Activated CD4-positive, alpha-beta T cell treated with anti-CD3 and anti-CD28 coated beads, Interleukin-10, Interleukin-2, amounts not matched to agents 100 ng/mL and 50 ng/mL, durations not matched to agents 16 hours and 8 hours (primary cell): ENCODE measurements at regions not wholly inside any gene's neighbourhood (a gene's known extent, or its start where the extent isn't known, plus 50 kb on each side); places are given as distances from the start of the nearest gene placed in this dataset.

ENCODE experiments used
- DNase-seq: peaks from one replicate; pipeline ENCODE4 v3.0.0-alpha.2; 2020

DNA sequence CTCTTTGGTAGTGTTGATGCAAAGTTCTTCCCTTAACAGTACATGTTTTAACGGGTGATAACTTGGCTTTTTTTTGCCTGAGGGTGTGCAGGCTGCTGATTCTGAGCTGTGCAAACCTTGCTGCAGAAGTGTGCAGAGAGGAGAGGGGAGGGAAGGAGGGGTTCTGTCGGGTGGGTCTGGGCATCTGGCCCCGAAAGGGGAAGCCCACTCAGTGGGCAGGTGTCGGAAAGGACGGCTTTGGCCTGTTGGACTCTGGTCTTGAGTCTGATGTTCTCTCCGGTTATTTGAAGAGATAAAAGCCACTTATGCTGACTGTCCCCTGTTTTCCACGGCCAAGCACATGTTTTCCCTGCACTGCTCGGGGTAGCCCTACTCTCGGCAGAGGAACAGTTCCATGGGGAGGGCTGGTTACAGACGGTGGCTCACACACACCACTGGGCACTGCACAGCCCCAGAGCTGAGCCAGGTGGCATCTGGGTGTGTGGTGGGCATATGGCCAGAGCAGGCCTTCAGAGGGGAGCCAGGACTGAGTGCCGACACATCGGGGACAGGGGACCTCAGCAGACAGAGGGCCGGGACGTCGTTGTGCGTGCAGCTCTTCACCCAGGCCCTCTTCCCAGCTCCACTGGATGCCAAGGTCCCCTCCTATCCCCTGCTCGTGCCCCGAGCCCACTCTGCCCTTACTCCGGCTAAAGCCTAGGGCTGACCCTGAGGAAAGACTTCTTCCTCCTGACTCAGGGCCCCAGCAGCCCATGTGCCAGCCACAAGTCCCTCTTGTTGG lies 93.2 kb downstream of the TEX29 start:
- DNase-seq, result no peak

DNA sequence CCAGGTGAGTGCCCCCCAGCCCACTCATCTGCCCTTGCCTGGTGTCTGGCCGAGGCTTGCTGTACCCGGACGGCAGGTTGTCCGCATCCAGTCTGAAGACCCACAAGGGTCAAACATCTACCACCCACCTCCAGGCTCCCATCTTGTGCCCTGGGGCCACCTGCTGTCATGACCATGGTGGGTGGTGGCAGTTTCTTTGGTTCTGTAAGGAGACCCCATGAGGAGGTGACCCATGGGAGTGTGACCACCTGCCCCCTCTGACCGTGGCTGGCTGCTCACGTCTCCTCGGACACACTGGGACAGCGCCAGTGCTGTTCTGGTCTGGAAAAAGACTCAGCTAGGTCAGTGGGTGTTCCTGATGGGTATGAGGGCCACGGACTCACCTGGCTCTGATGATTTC lies 93.9 kb downstream of the TEX29 start:
- no peak for DNase-seq

DNA sequence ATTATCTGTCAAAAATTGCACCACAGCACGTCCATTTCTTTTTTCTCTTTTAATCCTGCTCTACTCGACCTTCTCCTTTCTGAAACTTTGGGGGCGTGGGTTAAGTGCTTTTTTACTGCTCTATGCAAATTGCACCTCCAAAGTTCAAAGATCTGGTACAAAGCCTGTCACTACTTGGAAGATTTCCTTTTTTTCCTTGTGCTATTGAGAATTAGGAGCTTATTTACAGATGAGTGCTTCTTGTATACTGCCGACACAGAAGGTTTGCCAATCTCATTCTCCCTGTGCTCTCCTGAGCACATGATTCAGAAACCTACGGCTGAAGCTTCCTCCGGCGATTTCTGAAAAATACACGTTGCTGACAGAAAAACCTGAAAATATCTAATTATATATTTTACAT lies 94.8 kb downstream of the TEX29 start:
- DNase-seq, result no peak

DNA sequence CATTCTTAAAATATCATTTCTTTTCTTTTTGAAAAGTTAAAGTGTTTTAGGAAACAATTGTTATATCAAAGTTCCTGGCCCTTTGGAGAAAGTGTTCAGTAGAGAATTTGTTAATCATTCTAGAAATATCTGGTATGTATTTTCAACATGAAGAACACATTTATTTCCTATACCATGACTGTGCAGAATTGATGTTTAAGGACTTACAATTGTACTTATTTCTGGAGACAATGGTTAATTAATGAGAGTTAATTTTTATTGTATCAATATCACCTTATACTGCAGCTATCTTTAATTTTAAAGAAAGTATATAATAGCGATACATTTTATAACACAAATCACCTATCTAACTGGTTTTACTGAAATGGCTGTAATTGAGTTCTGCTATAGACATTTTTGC lies 95.3 kb downstream of the TEX29 start:
- DNase-seq, result no peak

DNA sequence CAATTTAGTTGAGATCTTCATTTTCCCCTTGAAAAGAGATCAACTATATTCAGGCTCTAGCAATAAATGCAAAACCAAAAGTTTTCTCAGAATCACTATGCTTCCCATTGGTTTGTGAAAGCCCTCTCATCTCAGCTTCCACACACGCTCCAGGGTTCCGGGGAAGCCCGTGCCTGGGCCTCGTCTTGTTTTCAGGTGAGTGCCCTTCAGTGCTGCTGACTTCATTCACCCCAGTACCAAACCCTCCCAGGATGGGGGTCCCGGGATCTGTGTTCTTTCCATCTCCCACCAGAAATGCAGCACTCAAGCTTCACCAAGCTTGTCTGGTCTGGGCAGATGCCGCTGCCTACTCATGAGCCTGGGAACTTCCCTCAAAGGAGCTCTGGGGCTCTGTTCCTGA lies 97.7 kb downstream of the TEX29 start:
- DNase-seq, result no peak

DNA sequence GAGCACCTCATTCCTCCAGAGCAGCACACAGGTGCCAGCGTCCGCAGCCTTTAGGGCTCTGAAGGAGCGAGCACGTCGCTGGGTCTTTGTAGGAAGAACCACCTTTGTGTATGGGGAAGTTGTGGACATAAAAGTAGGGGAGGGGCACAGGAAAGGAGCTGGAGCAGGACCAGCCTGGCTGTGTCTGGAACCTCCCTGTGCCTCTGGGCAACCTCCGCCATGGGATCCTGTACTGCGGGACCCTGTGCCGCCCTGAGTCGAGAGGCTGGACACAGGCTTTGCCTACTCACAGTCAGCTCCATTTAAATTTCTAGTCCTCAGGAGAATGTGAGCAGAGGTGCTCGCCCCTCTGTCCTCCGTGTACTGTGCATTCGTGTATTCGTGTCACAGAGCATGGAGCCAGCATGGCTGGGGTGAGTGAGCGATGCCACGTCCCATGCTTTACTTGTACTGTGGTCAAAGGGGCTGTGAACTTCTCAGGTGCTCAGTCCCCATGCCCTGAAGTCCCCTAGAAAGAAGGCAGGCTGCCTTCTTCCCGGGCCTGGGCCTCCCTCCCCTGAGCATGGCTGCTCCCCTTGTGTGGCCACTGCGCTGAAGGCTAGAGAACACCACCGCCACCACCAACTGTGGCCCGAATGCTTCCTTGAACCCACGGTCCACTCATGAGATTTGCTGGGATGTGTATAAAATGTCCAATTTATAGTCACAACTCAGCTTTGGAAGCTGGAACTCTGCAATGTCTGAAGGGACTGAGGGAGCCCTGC lies 99.9 kb downstream of the TEX29 start:
- no peak for DNase-seq

DNA sequence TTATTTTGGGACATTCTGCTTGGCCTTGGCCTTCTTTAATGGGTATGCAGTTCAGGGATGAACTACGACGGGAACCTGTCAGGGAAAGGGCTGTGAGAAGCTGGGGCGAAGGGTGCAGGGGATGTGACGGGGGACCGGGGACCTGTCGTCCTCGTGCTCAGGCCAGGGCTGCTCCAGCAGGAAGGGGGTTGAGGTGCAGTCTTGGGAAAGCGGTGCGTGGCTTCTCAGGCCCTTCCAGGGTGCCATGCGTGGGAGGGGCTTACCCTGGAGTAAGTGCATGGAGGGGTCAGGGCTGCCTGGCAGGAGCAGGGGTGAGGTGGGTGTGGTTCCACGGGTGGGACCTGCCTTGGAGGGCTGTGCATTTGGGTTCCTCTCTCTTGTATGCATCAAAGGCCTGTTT lies 100.8 kb downstream of the TEX29 start:
- no peak for DNase-seq

DNA sequence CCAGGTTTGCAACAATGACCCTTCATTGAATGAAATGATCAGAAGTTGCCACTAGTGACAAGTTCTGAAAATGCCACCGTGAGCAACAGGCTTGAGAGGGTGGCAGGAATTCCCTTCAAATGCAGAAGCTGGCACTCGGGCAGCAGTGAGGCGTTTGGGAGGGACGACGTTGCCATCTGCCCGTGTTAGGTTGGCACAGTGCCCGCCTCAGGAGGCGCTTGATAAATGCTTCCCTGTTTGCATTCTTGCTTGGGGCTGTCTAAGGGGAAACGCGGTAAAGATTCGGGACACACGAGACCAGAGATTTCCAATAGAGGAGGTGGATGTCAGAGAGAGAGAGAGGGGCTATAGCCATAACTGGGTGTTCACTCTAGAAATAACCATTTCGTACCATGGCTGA lies 101.9 kb downstream of the TEX29 start:
- DNase-seq, result no peak

DNA sequence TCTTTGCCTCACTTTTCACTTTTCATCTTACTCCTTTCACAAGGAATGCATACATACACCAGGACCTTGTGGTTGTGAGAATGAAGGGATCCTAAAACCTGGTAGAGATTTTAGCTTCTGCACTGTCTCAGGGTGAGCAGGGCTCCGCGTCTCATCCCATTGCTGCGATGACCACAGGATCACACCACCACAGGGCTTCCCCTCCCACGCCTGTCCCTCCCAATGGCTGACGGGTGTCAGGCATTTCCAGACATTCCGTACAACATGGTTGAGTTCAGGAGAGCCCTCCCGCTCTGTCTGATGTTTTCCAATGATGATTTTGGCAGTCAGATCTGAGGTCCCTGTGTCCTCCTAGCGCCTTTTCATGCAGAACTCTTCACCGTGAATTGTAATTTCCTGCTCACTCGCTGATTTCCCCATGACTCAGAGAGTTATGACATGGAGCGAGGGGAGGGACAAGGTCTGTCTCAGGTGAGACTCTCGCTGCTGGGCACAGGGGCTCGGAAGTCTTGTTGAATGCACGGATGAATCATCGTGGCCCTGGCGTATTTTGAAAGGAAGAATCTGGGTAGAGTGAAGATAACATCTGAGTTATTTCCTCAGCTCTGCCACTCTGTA lies 102.8 kb downstream of the TEX29 start:
- DNase-seq, result no peak

DNA sequence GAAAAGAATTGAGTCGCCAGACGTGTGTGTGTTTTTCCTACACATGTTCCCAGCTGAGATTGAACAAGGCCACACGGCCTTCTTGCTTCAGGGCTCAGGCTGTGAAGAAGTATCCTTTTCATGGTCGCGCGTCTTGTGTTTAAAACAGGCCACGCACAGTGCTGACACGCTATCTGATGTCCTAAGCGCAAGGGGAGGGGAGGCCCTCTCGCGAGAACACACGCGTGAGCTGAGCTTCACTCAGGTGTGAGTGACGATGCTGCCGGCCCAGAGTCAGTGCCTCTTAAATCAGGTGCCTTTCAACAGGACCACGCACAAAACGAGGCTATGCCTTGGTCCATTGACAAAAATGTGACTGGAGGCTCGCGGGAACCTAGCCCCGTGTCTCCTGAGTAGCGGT lies 103.7 kb downstream of the TEX29 start:
- no peak for DNase-seq

DNA sequence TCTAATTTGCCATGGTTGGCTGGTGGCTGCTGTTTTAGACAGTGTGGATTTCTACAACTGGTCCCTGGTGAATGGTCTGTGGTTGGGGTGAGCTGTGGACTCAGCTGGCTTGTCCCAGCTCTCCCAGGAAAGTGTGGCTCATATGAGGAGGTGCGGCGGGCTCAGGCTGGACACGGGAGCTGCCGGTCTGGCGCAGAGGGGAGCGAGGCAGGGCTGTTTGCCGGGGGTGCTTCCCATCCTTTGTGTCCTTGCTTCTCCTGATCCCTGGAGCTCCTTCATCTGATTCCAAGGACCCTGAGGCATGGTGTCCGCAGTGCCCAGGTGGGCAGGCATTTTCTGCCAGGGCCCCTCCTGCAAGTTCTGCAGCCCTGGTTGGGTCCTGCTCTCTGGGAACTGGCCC lies 104.9 kb downstream of the TEX29 start:
- DNase-seq, result no peak

DNA sequence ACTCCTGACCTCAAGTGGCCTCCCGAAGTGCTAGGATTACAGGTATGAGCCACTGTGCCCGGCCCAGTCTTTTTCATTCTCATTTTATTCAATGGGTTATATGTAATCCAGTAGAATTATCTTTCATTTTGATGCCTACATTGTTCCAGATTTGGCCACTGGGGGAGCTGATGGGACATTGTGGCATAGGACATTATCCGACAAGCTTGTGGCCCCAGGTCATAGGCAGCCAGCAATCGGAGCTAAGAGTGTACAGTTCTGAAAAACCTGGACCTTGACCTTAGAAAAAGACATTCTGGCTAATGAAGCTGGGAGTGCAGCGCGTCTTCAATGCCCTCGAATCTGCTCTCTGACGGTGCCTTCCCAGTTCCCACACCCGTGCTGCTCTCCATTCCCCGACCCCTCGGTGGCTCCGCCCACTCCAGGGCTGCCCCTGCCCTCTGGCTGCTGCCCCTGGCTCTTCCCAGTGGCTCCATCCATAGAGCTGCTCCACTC lies 108.7 kb downstream of the TEX29 start:
- peak; percentile 48 for DNase-seq

DNA sequence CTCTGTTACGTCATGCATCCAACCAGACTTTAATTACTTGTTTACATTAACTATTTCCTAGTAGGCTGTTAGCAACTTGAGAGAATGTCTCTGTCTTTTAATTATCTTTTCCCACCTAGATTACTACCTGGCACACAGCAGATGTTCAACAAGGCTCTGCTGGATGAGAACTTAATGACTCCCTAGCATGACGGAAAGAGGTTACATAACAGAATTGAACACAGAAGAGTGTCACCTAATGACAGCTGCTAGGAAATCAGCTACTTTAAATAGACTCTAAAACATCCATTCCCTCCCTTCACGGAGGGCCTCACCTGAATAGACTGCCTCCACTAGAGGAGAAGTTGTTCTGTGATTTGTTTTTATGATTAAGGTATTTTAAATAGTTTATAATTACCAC lies 110.8 kb downstream of the TEX29 start:
- DNase-seq, result no peak

DNA sequence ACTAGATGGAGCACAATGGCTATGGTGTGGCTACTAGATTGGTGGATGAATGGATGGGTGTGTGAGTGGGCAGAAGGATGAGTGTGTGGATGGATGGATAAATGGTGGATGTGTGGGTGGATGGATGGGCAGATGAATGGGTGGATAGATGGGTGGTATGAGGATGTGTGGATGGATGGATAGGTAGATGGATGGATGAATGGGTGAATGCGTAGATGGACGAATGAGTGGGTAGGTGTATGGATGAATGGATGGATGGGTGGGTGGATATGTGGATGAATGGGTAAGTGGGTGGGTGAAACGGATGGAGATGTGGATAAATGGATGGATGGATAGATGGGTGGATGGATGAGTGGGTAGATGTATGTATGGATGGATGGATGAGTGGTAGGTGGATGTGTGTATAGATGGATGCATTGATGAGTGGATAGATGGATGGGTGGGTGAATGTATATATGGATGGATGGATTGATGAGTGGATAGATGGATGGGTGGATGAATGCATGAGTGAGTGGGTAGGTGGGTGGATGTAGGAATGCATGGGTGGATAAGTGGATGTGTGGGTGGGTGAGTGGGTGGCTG lies 114.2 kb downstream of the TEX29 start:
- DNase-seq, result no peak

DNA sequence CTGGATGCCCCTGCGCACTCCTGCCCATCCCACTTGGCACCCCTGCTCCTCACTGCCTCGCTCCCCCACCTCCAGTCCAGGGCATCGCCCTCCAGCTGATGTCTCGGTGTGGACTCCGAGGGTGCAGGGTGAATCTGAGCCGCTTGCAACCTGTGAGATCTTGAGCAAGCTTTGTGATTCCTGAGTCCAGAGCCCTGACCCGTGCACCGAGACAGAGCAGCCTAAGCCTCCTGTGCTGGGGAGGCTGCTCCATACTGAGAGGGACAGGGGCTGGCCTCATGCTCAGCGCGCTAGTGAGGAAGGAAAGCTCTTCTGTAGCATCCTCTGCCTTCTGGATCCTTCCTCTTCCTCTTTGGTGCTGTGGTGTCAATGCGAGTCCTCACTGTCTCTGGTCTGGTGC lies 116.0 kb downstream of the TEX29 start:
- DNase-seq, result no peak

DNA sequence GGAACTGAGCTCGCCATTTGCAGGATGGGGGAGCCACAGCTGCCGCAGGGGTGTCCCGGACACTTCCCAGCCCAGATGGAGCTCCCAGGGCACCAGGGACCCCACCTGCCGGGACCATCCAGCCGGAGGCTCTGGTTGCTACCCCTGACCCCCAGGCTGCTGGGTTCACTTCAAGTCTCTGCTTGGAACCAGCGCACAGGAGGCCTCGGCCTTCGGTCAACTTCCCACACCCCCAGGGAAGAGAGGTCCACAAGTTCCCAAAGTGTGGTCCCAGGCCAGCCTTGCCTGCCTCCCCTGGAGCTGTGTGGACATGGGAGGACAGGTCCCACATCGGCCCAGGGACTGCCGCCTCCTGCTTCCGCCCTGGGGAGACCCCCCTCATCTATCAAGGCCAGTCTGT lies 117.0 kb downstream of the TEX29 start:
- no peak for DNase-seq

DNA sequence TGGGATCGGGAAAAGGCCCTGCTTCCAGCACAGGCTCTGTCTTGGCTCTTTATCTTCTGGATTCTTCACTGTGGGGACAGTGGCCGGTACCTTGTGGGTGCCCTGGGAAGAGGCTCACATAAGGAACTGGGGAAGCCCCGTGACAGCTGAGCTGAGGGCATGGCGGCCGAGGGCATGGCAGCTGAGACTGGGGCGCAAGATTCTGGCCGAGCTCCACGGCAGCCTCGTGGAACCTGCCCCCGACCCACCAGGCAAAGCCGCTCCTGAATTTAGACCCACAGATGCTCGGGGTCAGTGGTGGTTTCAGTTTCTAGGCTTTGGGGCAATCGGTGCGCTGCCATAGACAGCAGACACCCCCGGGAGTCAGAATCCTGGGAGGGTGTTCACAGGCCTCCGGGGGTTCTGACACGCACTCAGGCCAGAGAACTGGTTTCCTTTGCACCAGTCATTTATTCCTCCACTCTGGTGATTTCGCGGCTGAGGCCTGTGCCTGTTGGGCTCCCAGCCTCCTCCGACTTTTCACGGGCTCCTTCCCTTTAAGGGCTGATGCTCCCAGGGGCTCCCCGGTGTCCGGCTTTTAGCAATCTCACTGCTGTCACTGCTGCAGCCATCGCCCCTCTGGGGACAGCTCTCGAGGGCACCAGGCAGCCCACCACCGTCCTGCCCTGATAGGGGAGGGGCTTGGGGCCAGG lies 117.6 kb downstream of the TEX29 start:
- no peak for DNase-seq

DNA sequence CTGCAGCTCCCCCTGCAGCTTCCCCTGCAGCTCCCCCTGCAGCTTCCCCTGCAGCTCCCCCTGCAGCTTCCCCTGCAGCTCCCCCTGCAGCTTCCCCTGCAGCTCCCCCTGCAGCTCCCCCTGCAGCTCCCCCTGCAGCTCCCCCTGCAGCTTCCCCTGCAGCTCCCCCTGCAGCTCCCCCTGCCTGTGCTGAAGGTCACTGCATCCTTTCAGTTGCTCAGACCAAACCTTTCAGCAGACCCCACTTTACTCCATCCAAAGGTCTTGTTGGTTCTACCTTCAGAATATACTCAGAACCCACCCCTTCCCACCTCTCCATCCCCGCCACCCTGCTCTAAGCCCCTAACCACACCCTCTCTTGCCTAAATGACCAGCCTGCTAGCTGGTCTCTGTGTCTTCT lies 120.0 kb downstream of the TEX29 start:
- DNase-seq, result peak; percentile 5

DNA sequence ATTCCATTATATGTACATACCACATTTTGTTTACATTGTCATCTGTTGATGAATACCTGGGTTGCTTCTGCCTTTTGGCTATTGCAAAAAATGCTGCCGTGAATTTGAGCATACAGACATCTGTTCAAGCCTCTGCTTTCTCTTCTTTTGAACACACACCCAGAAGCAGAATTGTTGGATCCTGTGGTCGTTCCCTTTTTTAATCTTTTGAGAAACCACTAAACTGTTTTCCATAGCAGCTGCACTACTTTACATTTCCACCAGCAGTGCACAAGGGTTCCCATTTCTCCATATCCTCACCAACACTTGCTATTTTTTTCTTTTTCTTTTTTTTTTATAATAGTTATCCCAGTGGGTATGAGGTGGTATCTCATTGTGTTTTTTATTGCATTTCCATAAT lies 123.5 kb downstream of the TEX29 start:
- no peak for DNase-seq

DNA sequence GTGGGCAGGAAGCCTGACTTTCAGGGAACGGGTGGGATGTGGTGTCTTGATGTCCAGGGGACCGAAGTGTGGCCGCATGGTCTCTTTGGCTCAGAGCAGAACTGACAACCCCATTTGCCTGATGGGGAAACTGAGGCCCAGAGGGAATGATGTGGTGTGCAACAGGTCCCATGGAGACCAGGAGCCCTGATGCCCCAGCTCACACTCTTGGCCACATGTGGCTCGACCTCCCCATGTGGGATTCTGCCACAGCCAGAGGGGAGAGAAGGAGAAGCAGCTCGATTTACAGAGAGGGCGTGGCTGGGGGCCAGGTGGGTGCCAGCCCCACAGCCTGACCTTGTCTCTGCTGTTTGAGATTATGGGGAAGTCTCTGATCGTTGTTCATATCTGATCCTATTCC lies 128.1 kb downstream of the TEX29 start:
- DNase-seq, result no peak

DNA sequence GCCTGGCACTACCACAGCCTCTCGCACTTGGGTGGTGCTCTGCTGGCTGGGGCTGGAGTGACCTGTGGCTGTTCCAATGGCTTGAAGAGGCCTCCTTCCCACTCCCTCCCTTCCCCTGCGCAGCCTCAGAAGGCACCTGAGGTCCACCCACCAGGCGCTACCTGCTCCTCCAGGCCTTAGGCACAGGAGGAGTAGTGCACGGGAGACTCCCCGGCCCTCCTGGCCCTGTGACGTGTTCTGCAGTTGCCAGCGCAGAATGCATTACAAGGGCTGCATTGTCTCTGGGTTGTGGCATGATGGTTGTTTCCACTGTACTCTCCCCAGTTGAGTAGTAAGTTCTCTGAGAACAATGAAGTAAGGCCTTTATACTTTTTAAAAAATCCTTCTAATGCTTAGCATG lies 128.6 kb downstream of the TEX29 start:
- DNase-seq, result no peak

DNA sequence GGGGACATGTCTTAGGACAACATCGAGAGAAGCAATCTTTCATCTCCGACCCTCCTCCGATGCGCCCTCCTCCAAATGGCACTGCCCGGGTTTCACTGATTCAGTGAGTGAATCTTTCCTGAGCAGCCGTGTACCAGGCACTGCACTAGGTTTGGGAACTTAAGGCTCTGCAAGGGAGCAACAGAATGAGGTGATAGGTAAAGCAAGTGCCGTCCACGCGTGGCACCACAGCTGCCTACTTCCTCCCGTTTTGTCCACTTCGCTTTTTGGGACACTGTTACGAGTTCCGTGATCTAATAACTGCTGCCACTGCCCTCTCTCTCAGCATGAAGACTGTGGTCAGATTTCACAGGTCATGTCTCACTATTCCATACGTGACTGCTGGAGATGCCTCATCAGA lies 131.0 kb downstream of the TEX29 start:
- DNase-seq, result no peak
